MM.1S (cell line): ENCODE measurements at regions not wholly inside any gene's neighbourhood (a gene's known extent, or its start where the extent isn't known, plus 50 kb on each side); places are given as distances from the start of the nearest gene placed in this dataset.

ENCODE experiments used
- EZH2 ChIP-seq: fragments of 300-600 bp; sonication (generic); optimal IDR thresholded peaks from 2 replicates; pipeline ENCODE3; 2017; ENCODE audit warnings: low read depth, mild to moderate bottlenecking, antibody characterized with exemption, low read length, mixed read lengths
- TF ChIP-seq, protein P1 (sequence below): fragments of 300-600 bp; sonication (generic); IDR thresholded peaks from 2 replicates; pipeline ENCODE4 v1.5.1; 2016; ENCODE audit warnings: antibody characterized with exemption, low read length, mixed read lengths

DNA sequence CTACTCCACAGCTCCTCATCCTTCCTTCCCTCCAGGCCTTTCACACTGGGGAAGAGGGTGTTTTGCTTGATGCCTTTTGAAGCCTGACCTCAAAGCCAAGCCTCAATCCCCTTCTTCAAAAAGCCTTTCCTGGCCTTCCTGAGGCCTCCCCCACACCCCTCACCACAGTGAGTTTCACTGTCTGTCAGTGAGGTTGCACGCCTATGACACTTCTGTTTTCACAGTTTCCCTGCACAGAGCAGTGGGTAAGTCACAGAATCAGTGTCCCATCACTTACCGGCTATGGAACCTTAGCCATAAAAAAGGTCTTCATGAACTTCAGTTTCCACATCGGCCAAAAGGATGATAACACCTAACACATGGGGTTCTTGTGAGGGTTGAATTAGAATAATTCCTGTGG is 371.4 kb downstream of the UQCRFS1 start:
- TF ChIP-seq, protein P1, sequence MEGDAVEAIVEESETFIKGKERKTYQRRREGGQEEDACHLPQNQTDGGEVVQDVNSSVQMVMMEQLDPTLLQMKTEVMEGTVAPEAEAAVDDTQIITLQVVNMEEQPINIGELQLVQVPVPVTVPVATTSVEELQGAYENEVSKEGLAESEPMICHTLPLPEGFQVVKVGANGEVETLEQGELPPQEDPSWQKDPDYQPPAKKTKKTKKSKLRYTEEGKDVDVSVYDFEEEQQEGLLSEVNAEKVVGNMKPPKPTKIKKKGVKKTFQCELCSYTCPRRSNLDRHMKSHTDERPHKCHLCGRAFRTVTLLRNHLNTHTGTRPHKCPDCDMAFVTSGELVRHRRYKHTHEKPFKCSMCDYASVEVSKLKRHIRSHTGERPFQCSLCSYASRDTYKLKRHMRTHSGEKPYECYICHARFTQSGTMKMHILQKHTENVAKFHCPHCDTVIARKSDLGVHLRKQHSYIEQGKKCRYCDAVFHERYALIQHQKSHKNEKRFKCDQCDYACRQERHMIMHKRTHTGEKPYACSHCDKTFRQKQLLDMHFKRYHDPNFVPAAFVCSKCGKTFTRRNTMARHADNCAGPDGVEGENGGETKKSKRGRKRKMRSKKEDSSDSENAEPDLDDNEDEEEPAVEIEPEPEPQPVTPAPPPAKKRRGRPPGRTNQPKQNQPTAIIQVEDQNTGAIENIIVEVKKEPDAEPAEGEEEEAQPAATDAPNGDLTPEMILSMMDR = no peak
- TF ChIP-seq EZH2 = no peak
